SU-DHL-6 (cell line): ENCODE measurements at regions not wholly inside any gene's neighbourhood (a gene's known extent, or its start where the extent isn't known, plus 50 kb on each side); places are given as distances from the start of the nearest gene placed in this dataset.

Experiments used
- H2AFZ ChIP-seq: fragments of 200-600 bp; sonication (generic); 2 replicates; pipeline ENCODE4 v1.6.1; 2014; ENCODE audit warnings: low read depth, mild to moderate bottlenecking, moderate library complexity, mixed read lengths, antibody characterized with exemption, low read length; ENCODE audit not compliant: severe bottlenecking
- H3F3A ChIP-seq: fragments of 200-600 bp; shearing (Covaris generic); 2 replicates; pipeline ENCODE4 v1.6.0; 2016; ENCODE audit warnings: antibody characterized with exemption, mild to moderate bottlenecking; ENCODE audit not compliant: insufficient read depth
- H3K27ac ChIP-seq: fragments of 200-600 bp; sonication (generic); 2 replicates; pipeline ENCODE4 v1.5.1; 2016; ENCODE audit warnings: low read depth, mild to moderate bottlenecking, low read length, moderate library complexity, mixed read lengths
- H3K27me3 ChIP-seq: fragments of 200-600 bp; sonication (generic), shearing (Covaris generic); 2 replicates; pipeline ENCODE4 v1.6.0; 2014; ENCODE audit warnings: mild to moderate bottlenecking, low read length
- H3K36me3 ChIP-seq: fragments of 200-600 bp; sonication (generic); 2 replicates; pipeline ENCODE4 v1.6.1; 2014; ENCODE audit warnings: mild to moderate bottlenecking, low read length, mixed read lengths
- H3K4me2 ChIP-seq: fragments of 300-600, 200-600 bp; shearing (Covaris generic), sonication (generic); 2 replicates; pipeline ENCODE4 v1.6.0; 2014; ENCODE audit warnings: low read length, low read depth, mild to moderate bottlenecking; ENCODE audit not compliant: poor library complexity, severe bottlenecking
- H3K4me3 ChIP-seq: fragments of 200-600 bp; sonication (generic); 2 replicates; pipeline ENCODE4 v1.5.1; 2014; ENCODE audit warnings: antibody characterized with exemption, low read length, mild to moderate bottlenecking, mixed read lengths; ENCODE audit not compliant: insufficient read depth, poor library complexity, severe bottlenecking
- H3K79me2 ChIP-seq: fragments of 200-600 bp; sonication (generic); 2 replicates; pipeline ENCODE4 v1.6.1; 2014; ENCODE audit warnings: mild to moderate bottlenecking, low read length, moderate library complexity; ENCODE audit not compliant: insufficient read depth
- H3K9ac ChIP-seq: fragments of 200-600 bp; sonication (generic); 2 replicates; pipeline ENCODE4 v1.7.0; 2014; ENCODE audit warnings: mild to moderate bottlenecking, low read length
- H3K9me2 ChIP-seq: fragments of 200-600 bp; sonication (generic); replicated peaks from 2 replicates; pipeline ENCODE4 v1.6.1; 2014; ENCODE audit warnings: low read length; ENCODE audit not compliant: insufficient read depth
- H3K9me3 ChIP-seq: fragments of 200-600 bp; sonication (generic); 2 replicates; pipeline ENCODE4 v1.6.1; 2014; ENCODE audit warnings: low read length, mixed read lengths; ENCODE audit not compliant: insufficient read depth
- H4K20me1 ChIP-seq: fragments of 200-600 bp; sonication (generic); 2 replicates; pipeline ENCODE4 v1.6.1; 2014; ENCODE audit warnings: low read depth, mild to moderate bottlenecking, antibody characterized with exemption, low read length, moderate library complexity, mixed read lengths
- EZH2phosphoT487 ChIP-seq: fragments of 200-600 bp; sonication (generic), shearing (Covaris generic); conservative IDR thresholded peaks from 2 replicates; pipeline ENCODE4 v1.6.1; 2018; ENCODE audit warnings: mild to moderate bottlenecking, antibody characterized with exemption, low read length, moderate library complexity, mixed read lengths
- TF ChIP-seq, protein P1 (sequence below): fragments of 200-600 bp; sonication (generic); IDR thresholded peaks from one replicate; pipeline ENCODE4 v1.5.1; 2017; ENCODE audit warnings: antibody characterized with exemption, mild to moderate bottlenecking, low read length, moderate library complexity; ENCODE audit not compliant: insufficient read depth, poor library complexity, severe bottlenecking

DNA sequence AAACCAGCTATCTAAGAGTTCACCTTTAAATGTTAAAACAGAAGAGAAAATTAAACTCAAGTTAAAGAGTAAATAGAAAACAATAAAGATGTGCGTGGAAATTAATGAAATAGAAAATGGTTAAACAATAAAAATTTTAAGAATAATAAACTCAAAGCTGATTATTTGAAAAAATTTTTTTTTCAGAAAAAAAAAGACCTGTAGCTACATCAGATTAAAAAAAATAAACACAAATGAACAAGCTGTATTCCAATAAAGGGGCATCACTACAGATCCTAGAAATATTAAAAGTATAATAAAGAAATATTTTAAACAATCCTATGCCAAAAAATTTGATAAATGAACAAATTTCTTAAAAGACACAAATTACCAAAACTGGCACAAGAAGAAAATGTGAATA, 64.1 kb downstream of the DRD1 start:
- no peaks in the 10 kb centered on the region for H3K9me3 ChIP-seq
- no peak overlapping the region for H3K4me2 ChIP-seq
- H3K36me3 ChIP-seq, result no peaks in the 10 kb centered on the region
- no peaks in the 10 kb centered on the region for H3K9me2 ChIP-seq
- no peak overlapping the region for H3K9ac ChIP-seq
- H3K4me3 ChIP-seq, result no peak overlapping the region
- H4K20me1 ChIP-seq, result no peaks in the 10 kb centered on the region
- no peak for TF ChIP-seq EZH2phosphoT487
- TF ChIP-seq, protein P1, sequence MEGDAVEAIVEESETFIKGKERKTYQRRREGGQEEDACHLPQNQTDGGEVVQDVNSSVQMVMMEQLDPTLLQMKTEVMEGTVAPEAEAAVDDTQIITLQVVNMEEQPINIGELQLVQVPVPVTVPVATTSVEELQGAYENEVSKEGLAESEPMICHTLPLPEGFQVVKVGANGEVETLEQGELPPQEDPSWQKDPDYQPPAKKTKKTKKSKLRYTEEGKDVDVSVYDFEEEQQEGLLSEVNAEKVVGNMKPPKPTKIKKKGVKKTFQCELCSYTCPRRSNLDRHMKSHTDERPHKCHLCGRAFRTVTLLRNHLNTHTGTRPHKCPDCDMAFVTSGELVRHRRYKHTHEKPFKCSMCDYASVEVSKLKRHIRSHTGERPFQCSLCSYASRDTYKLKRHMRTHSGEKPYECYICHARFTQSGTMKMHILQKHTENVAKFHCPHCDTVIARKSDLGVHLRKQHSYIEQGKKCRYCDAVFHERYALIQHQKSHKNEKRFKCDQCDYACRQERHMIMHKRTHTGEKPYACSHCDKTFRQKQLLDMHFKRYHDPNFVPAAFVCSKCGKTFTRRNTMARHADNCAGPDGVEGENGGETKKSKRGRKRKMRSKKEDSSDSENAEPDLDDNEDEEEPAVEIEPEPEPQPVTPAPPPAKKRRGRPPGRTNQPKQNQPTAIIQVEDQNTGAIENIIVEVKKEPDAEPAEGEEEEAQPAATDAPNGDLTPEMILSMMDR, result no peak
- H3K27me3 ChIP-seq, result no peaks in the 10 kb centered on the region
- H3K79me2 ChIP-seq, result no peaks in the 10 kb centered on the region
- H3K27ac ChIP-seq, result no peak overlapping the region
- H2AFZ ChIP-seq, result no peak overlapping the region
- H3F3A ChIP-seq, result no peaks in the 10 kb centered on the region

DNA sequence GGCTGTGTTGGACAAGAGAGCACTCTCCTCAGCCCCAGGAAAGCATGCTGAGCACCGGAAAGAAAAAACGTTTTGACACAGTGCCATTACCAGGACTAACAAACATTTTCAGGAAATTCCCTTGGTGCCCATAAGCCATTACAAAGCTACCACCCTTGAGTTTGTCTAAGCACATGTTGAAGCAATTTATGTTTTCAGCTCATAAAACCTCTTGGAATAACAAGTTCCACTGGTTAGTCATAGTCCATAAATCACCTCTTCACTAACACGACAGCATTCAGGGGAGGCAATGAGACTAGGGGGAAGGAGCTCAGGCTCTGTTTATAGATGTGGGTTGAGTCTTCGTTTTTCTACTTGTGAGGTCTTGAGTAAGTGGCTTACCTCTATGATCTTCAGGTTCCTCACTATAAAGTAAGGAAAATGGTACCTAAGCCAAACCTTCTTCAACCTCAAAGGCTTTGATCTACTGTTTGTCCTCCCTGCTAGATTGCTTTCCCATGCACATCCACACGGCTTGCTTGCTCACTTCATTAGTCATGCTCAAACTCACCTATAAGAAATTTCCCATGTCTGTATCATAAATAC, 65.4 kb downstream of the DRD1 start:
- Histone ChIP-seq H3K4me3 (no peak overlapping the region), H3K27ac (no peak overlapping the region), H3K36me3 (no peaks in the 10 kb centered on the region), H3K4me2 (no peak overlapping the region), H3K79me2 (no peaks in the 10 kb centered on the region), H4K20me1 (no peaks in the 10 kb centered on the region), H3F3A (no peaks in the 10 kb centered on the region), H3K27me3 (no peaks in the 10 kb centered on the region), H3K9ac (no peak overlapping the region), H3K9me2 (no peaks in the 10 kb centered on the region), H2AFZ (no peak overlapping the region), H3K9me3 (no peaks in the 10 kb centered on the region)
- no peak for TF ChIP-seq EZH2phosphoT487
- TF ChIP-seq, protein P1, result no peak

- no peaks in the 10 kb centered on the region for H3K79me2 ChIP-seq
- no peak overlapping the region for H3K9ac ChIP-seq
- TF ChIP-seq EZH2phosphoT487, result no peak
- TF ChIP-seq, protein P1, result no peak
- H3K9me3 ChIP-seq, result no peaks in the 10 kb centered on the region
- H3F3A ChIP-seq, result no peaks in the 10 kb centered on the region
- H3K36me3 ChIP-seq, result no peaks in the 10 kb centered on the region
- H3K27ac ChIP-seq, result no peak overlapping the region
- H3K27me3 ChIP-seq, result no peaks in the 10 kb centered on the region
- no peaks in the 10 kb centered on the region for H3K9me2 ChIP-seq
- H4K20me1 ChIP-seq, result no peaks in the 10 kb centered on the region
- no peak overlapping the region for H2AFZ ChIP-seq
- H3K4me2 ChIP-seq, result no peak overlapping the region
- H3K4me3 ChIP-seq, result no peak overlapping the region
Measured at GRCh38 chr5:175377816-175378215, 66.2 kb downstream of the DRD1 start.
